K562 (cell line): ENCODE measurements at regions not wholly inside any gene's neighbourhood (a gene's known extent, or its start where the extent isn't known, plus 50 kb on each side); places are given as distances from the start of the nearest gene placed in this dataset.

Experiments used
- ATAC-seq: fragments of 200-7000 bp; cut with Tn5 transposase; 3 replicates; pipeline ENCODE4 v1.9.1; 2020; ENCODE audit warnings: moderate library complexity
- BruUV-seq: library from RNA; stranded (reverse); fragments of 400-500 nt; replicated peaks from 2 replicates; lab custom pipeline; 2021; lab: Mats Ljungman, UMichigan
- CTCF ChIA-PET: fragments of 300-600 bp; formaldehyde crosslinking; extraction: SDS; loops from one replicate; lab custom pipeline; 2021; ENCODE audit warnings: low intra/inter-chr PET ratio; lab: Yijun Ruan, JAX
- POLR2A ChIA-PET: fragments of 300-600, 350-650 bp; sonication (Branson Sonifier 250); formaldehyde crosslinking; extraction: SDS; loops from one replicate; lab custom pipeline; 2021; ENCODE audit warnings: antibody characterized with exemption, inconsistent platforms; lab: Yijun Ruan, JAX
- DNase-seq, 4 experiments: peaks; one replicate each; pipeline versions ENCODE4 v3.0.0 to v3.0.0-alpha.2; 2011 to 2018; ENCODE audit warnings: low spot score in 3 of 4, mixed read lengths in 3 of 4; ENCODE audit errors: extremely low read depth in 1 of 4
- FAIRE-seq: peaks from 2 replicates; lab custom pipeline; 2011; peaks lifted over from hg19 to GRCh38; lab: Jason Lieb, UNC
- H2AFZ ChIP-seq: 2 replicates; pipeline ENCODE4 v1.6.0; 2011; ENCODE audit warnings: low read depth, low read length, control low read depth, inconsistent platforms
- H3K27ac ChIP-seq: fragments of 200-600 bp; 3 replicates; pipeline ENCODE4 v1.8.0; 2011; ENCODE audit warnings: low read depth, mild to moderate bottlenecking, control low read depth, inconsistent platforms, low read length, moderate library complexity, mixed read lengths; ENCODE audit errors: extremely low read depth
- H3K27me3 ChIP-seq, 2 experiments: fragments of 300-600 bp in 1 of 2; 2 replicates in 1 of 2; 3 replicates in 1 of 2; pipeline versions ENCODE4 v1.6.0 to v1.8.0; 2011; ENCODE audit warnings: inconsistent platforms in 2 of 2, low read length in 2 of 2, mild to moderate bottlenecking in 1 of 2, mixed read lengths in 1 of 2, moderate library complexity in 1 of 2; ENCODE audit not compliant: control insufficient read depth in 2 of 2, insufficient read depth in 2 of 2
- H3K36me3 ChIP-seq: fragments of 300-600 bp; 3 replicates; pipeline ENCODE4 v1.8.0; 2011; ENCODE audit warnings: mild to moderate bottlenecking, low read length, inconsistent platforms; ENCODE audit not compliant: control insufficient read depth, insufficient read depth
- H3K4me1 ChIP-seq, 2 experiments: fragments of 200-600 bp in 1 of 2; replicated peaks in 1 of 2; 2 replicates in 1 of 2; 3 replicates in 1 of 2; pipeline versions ENCODE4 v1.5.1 to v1.8.0; 2011; ENCODE audit warnings: inconsistent platforms in 2 of 2, low read length in 2 of 2, mild to moderate bottlenecking in 1 of 2, mixed read lengths in 1 of 2, moderate library complexity in 1 of 2; ENCODE audit not compliant: control insufficient read depth in 2 of 2, insufficient read depth in 2 of 2
- H3K4me2 ChIP-seq: 2 replicates; pipeline ENCODE4 v1.6.1; 2011; ENCODE audit warnings: low read length, control low read depth, inconsistent platforms, mixed read lengths; ENCODE audit not compliant: insufficient read depth
- H3K4me3 ChIP-seq: fragments of 200-600 bp; sonication (generic), shearing (Covaris generic); 2 replicates; pipeline ENCODE4 v1.5.1; 2016; ENCODE audit warnings: control low read depth, inconsistent platforms
- H3K79me2 ChIP-seq: fragments of 200-600 bp; 3 replicates; pipeline ENCODE4 v1.8.0; 2011; ENCODE audit warnings: low read length, inconsistent platforms; ENCODE audit not compliant: control insufficient read depth, insufficient read depth
- H3K9ac ChIP-seq, 2 experiments: 2 replicates each; pipeline versions ENCODE4 v1.6.0 to v1.6.1; 2011; ENCODE audit warnings: low read depth in 2 of 2, low read length in 2 of 2, control low read depth in 1 of 2, inconsistent platforms in 1 of 2, mild to moderate bottlenecking in 1 of 2, mixed read lengths in 1 of 2; ENCODE audit not compliant: insufficient read depth in 1 of 2
- H3K9me1 ChIP-seq: one replicate; pipeline ENCODE4 v1.6.0; 2011; ENCODE audit warnings: inconsistent platforms, mild to moderate bottlenecking, low read length, moderate library complexity; ENCODE audit not compliant: control insufficient read depth, insufficient read depth
- H3K9me3 ChIP-seq: replicated peaks from 2 replicates; pipeline ENCODE4 v1.5.1; 2011; ENCODE audit warnings: low read depth, low read length, inconsistent platforms; ENCODE audit not compliant: control insufficient read depth, insufficient read depth
- H4K20me1 ChIP-seq: replicated peaks from 2 replicates; pipeline ENCODE4 v1.6.1; 2011; ENCODE audit warnings: low read length, inconsistent platforms, mixed read lengths; ENCODE audit not compliant: control insufficient read depth, insufficient read depth
- FOXM1 ChIP-seq, 2 experiments: fragments of 450-650 bp in 1 of 2; sonication (generic) in 1 of 2; formaldehyde crosslinking in 1 of 2; IDR thresholded peaks; 2 replicates each; pipeline versions ENCODE4 v1.6.1 to v1.9.0; 2017 to 2022; ENCODE audit warnings: low read depth in 2 of 2, mild to moderate bottlenecking in 2 of 2, missing genetic modification reagents in 1 of 2, moderate library complexity in 1 of 2
- HMBOX1 ChIP-seq: sonication (generic); IDR thresholded peaks from 2 replicates; pipeline ENCODE4 v1.6.1; 2016
- KDM5B ChIP-seq: fragments of 200-600 bp; sonication (generic); IDR thresholded peaks from 2 replicates; pipeline ENCODE4 v1.6.1; 2012; ENCODE audit warnings: low read depth, mild to moderate bottlenecking, moderate library complexity, low read length, control low read depth, inconsistent platforms; ENCODE audit not compliant: insufficient replicate concordance
- NFXL1 ChIP-seq: fragments of 450-650 bp; formaldehyde crosslinking; IDR thresholded peaks from 2 replicates; pipeline ENCODE4 v1.4.0; 2021; ENCODE audit warnings: mild to moderate bottlenecking
- NFYB ChIP-seq: IDR thresholded peaks from 2 replicates; pipeline ENCODE4 v1.6.1; 2011; ENCODE audit warnings: mild to moderate bottlenecking, moderate library complexity; ENCODE audit not compliant: insufficient read length; ENCODE audit errors: extremely low read depth
- POLR2G ChIP-seq: fragments of 200-400 bp; formaldehyde crosslinking; IDR thresholded peaks from 2 replicates; pipeline ENCODE4 v1.6.1; 2017; ENCODE audit warnings: low read depth, mild to moderate bottlenecking, antibody characterized with exemption, low read length, moderate library complexity
- SNIP1 ChIP-seq: fragments of 450-650 bp; IDR thresholded peaks from 2 replicates; pipeline ENCODE4 v1.7.1; 2017; ENCODE audit warnings: low read depth, mild to moderate bottlenecking
- SRF ChIP-seq, 2 experiments: fragments of 250-450, 450-650 bp in 1 of 2; sonication (Bioruptor Pico) in 1 of 2; sonication (generic) in 1 of 2; formaldehyde crosslinking; IDR thresholded peaks; 2 replicates each; pipeline versions ENCODE4 v1.5.0 to v1.5.1; 2020 to 2022; ENCODE audit warnings: mild to moderate bottlenecking in 1 of 2, missing genetic modification reagents in 1 of 2
- ZNF146 ChIP-seq: IDR thresholded peaks from one replicate; pipeline ENCODE4 v1.6.1; 2018; ENCODE audit warnings: missing compliant biosample characterization; ENCODE audit not compliant: unreplicated experiment
- ZNF282 ChIP-seq: sonication (generic); formaldehyde crosslinking; IDR thresholded peaks from 2 replicates; pipeline ENCODE4 v1.8.1; 2023; ENCODE audit warnings: missing genetic modification reagents
- ZNF318 ChIP-seq, 2 experiments: fragments of 450-650 bp; IDR thresholded peaks; 2 replicates each; pipeline ENCODE4 v1.6.1; 2016; ENCODE audit warnings: mild to moderate bottlenecking in 2 of 2, borderline replicate concordance in 1 of 2, low read depth in 1 of 2, moderate library complexity in 1 of 2
- ZNF586 ChIP-seq: fragments of 450-650 bp; formaldehyde crosslinking; conservative IDR thresholded peaks from 2 replicates; pipeline ENCODE4 v1.4.0; 2020; ENCODE audit warnings: mild to moderate bottlenecking, moderate library complexity
- in situ Hi-C: fragments of 300-500 bp; cut with MboI; formaldehyde crosslinking; loops from 4 replicates; pipeline ENCODE4 v1.15.0; 2018; ENCODE audit warnings: inconsistent platforms, mixed read lengths
- intact Hi-C: fragments of 100-400 bp; cut with micrococcal nuclease; formaldehyde crosslinking; loops from 2 replicates; pipeline ENCODE4 v1.14.2; 2022

- no peak for TF ChIP-seq KDM5B
- TF ChIP-seq, all 486 proteins: peak for 0
Observed at GRCh38 chr6:97805596-97805995, 522.6 kb upstream of the MMS22L start (continued).

GRCh38 chr6:97812940-97813339 is 529.9 kb upstream of the MMS22L start:
- ATAC-seq (no peak), DNase-seq (no peak), FAIRE-seq (no peak)
- no peak overlapping the region for H3K4me3 ChIP-seq
- ChIA-PET CTCF (no interaction called here), POLR2A (no interaction called here)
- H3K4me2 ChIP-seq: no peak overlapping the region
- in situ Hi-C loops: no loop called here
- no peaks in the 10 kb centered on the region for H3K27me3 ChIP-seq
- H3K9me3 ChIP-seq: no peaks in the 10 kb centered on the region
- intact Hi-C loops: no loop called here
- BruUV-seq: no TSS peak
- no peaks in the 10 kb centered on the region for H4K20me1 ChIP-seq
- no peaks in the 10 kb centered on the region for H3K9me1 ChIP-seq
- no peaks in the 10 kb centered on the region for H3K4me1 ChIP-seq
- H3K79me2 ChIP-seq: no peaks in the 10 kb centered on the region
- no peak overlapping the region for H3K9ac ChIP-seq
- no peaks in the 10 kb centered on the region for H3K36me3 ChIP-seq
- no peak overlapping the region for H2AFZ ChIP-seq
- H3K27ac ChIP-seq: no peak overlapping the region
- TF ChIP-seq FOXM1 (IDR thresholded peaks at IDR 0.05; ENCODE audit: low read depth) (no peak), FOXM1 (CRISPR knock-in tag; IDR thresholded peaks at IDR 0.05; ENCODE audit: low read depth) (no peak), ZNF282 (CRISPR knock-in tag) (no peak), SRF (CRISPR knock-in tag; IDR thresholded peaks at IDR 0.05) (no peak), POLR2G (no peak), ZNF318 (IDR thresholded peaks at IDR 0.05; ENCODE audit: borderline replicate concordance in 1 of 2, low read depth in 1 of 2) (no peak), ZNF146 (CRISPR knock-in tag) (no peak), ZNF586 (CRISPR knock-in tag) (no peak), SNIP1 (no peak), HMBOX1 (no peak), NFXL1 (CRISPR knock-in tag) (no peak), NFYB (no peak)
